SU-DHL-6 (cell line): ENCODE measurements at regions not wholly inside any gene's neighbourhood (a gene's known extent, or its start where the extent isn't known, plus 50 kb on each side); places are given as distances from the start of the nearest gene placed in this dataset.

Source experiments
- H2AFZ ChIP-seq: fragments of 200-600 bp; sonication (generic); 2 replicates; pipeline ENCODE4 v1.6.1; 2014; ENCODE audit warnings: low read depth, mild to moderate bottlenecking, moderate library complexity, mixed read lengths, antibody characterized with exemption, low read length; ENCODE audit not compliant: severe bottlenecking
- H3F3A ChIP-seq: fragments of 200-600 bp; shearing (Covaris generic); 2 replicates; pipeline ENCODE4 v1.6.0; 2016; ENCODE audit warnings: antibody characterized with exemption, mild to moderate bottlenecking; ENCODE audit not compliant: insufficient read depth
- H3K27ac ChIP-seq: fragments of 200-600 bp; sonication (generic); 2 replicates; pipeline ENCODE4 v1.5.1; 2016; ENCODE audit warnings: low read depth, mild to moderate bottlenecking, low read length, moderate library complexity, mixed read lengths
- H3K27me3 ChIP-seq: fragments of 200-600 bp; sonication (generic), shearing (Covaris generic); 2 replicates; pipeline ENCODE4 v1.6.0; 2014; ENCODE audit warnings: mild to moderate bottlenecking, low read length
- H3K36me3 ChIP-seq: fragments of 200-600 bp; sonication (generic); 2 replicates; pipeline ENCODE4 v1.6.1; 2014; ENCODE audit warnings: mild to moderate bottlenecking, low read length, mixed read lengths
- H3K4me2 ChIP-seq: fragments of 300-600, 200-600 bp; shearing (Covaris generic), sonication (generic); 2 replicates; pipeline ENCODE4 v1.6.0; 2014; ENCODE audit warnings: low read length, low read depth, mild to moderate bottlenecking; ENCODE audit not compliant: poor library complexity, severe bottlenecking
- H3K4me3 ChIP-seq: fragments of 200-600 bp; sonication (generic); 2 replicates; pipeline ENCODE4 v1.5.1; 2014; ENCODE audit warnings: antibody characterized with exemption, low read length, mild to moderate bottlenecking, mixed read lengths; ENCODE audit not compliant: insufficient read depth, poor library complexity, severe bottlenecking
- H3K79me2 ChIP-seq: fragments of 200-600 bp; sonication (generic); 2 replicates; pipeline ENCODE4 v1.6.1; 2014; ENCODE audit warnings: mild to moderate bottlenecking, low read length, moderate library complexity; ENCODE audit not compliant: insufficient read depth
- H3K9ac ChIP-seq: fragments of 200-600 bp; sonication (generic); 2 replicates; pipeline ENCODE4 v1.7.0; 2014; ENCODE audit warnings: mild to moderate bottlenecking, low read length
- H3K9me2 ChIP-seq: fragments of 200-600 bp; sonication (generic); replicated peaks from 2 replicates; pipeline ENCODE4 v1.6.1; 2014; ENCODE audit warnings: low read length; ENCODE audit not compliant: insufficient read depth
- H3K9me3 ChIP-seq: fragments of 200-600 bp; sonication (generic); 2 replicates; pipeline ENCODE4 v1.6.1; 2014; ENCODE audit warnings: low read length, mixed read lengths; ENCODE audit not compliant: insufficient read depth
- H4K20me1 ChIP-seq: fragments of 200-600 bp; sonication (generic); 2 replicates; pipeline ENCODE4 v1.6.1; 2014; ENCODE audit warnings: low read depth, mild to moderate bottlenecking, antibody characterized with exemption, low read length, moderate library complexity, mixed read lengths
- EZH2phosphoT487 ChIP-seq: fragments of 200-600 bp; sonication (generic), shearing (Covaris generic); conservative IDR thresholded peaks from 2 replicates; pipeline ENCODE4 v1.6.1; 2018; ENCODE audit warnings: mild to moderate bottlenecking, antibody characterized with exemption, low read length, moderate library complexity, mixed read lengths
- TF ChIP-seq, protein P1 (sequence below): fragments of 200-600 bp; sonication (generic); IDR thresholded peaks from one replicate; pipeline ENCODE4 v1.5.1; 2017; ENCODE audit warnings: antibody characterized with exemption, mild to moderate bottlenecking, low read length, moderate library complexity; ENCODE audit not compliant: insufficient read depth, poor library complexity, severe bottlenecking

DNA sequence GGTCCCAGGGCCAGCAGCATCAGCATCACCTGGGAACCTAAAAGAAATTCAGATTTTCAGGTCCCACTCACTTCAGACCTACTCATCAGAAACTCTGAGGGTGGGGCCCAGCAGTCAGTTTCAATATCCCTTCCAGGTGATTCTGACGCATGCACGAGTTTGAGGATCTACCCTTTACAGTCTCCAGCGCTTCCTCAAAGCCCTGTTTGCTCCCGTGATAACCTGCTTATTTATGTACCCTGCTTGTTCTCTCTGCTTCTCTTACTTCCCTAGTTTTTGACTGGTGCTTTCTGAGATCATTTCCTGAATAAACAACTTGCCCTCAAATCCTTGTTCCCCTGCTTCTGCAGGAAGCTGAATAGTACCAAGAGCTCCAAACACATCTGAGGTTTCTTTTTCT, 245.3 kb downstream of the ZNF621 start:
- Histone ChIP-seq H3K27ac (no peak overlapping the region), H3F3A (no peaks in the 10 kb centered on the region), H3K9me3 (no peaks in the 10 kb centered on the region), H3K4me2 (no peak overlapping the region), H4K20me1 (no peaks in the 10 kb centered on the region), H3K36me3 (no peaks in the 10 kb centered on the region), H3K4me3 (no peak overlapping the region), H2AFZ (no peak overlapping the region), H3K9ac (no peak overlapping the region), H3K9me2 (no peaks in the 10 kb centered on the region), H3K27me3 (no peaks in the 10 kb centered on the region), H3K79me2 (no peaks in the 10 kb centered on the region)
- TF ChIP-seq, protein P1, sequence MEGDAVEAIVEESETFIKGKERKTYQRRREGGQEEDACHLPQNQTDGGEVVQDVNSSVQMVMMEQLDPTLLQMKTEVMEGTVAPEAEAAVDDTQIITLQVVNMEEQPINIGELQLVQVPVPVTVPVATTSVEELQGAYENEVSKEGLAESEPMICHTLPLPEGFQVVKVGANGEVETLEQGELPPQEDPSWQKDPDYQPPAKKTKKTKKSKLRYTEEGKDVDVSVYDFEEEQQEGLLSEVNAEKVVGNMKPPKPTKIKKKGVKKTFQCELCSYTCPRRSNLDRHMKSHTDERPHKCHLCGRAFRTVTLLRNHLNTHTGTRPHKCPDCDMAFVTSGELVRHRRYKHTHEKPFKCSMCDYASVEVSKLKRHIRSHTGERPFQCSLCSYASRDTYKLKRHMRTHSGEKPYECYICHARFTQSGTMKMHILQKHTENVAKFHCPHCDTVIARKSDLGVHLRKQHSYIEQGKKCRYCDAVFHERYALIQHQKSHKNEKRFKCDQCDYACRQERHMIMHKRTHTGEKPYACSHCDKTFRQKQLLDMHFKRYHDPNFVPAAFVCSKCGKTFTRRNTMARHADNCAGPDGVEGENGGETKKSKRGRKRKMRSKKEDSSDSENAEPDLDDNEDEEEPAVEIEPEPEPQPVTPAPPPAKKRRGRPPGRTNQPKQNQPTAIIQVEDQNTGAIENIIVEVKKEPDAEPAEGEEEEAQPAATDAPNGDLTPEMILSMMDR, result no peak
- TF ChIP-seq EZH2phosphoT487, result no peak

DNA sequence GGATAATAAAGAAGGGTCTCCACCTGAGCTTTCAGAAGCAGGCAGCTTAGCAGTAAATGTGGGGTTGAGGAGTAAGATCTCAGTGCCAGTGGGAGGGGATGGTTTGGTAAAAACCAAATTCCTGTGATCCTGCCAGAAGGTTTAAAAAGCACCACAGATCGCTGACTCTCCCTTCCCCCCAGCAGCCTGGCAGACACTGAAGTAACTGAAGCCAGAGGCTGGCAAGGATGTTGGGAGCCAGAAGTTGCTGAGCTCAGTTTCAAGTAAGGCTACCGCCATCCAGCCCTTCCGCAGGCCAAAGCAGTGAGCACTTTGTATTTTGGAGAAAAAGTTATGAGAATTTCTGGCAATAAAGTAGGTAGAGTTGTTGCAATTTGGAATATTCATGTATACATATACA, 246.4 kb downstream of the ZNF621 start:
- H3K27me3 ChIP-seq, result no peaks in the 10 kb centered on the region
- no peaks in the 10 kb centered on the region for H3K9me3 ChIP-seq
- no peak overlapping the region for H2AFZ ChIP-seq
- no peaks in the 10 kb centered on the region for H3K9me2 ChIP-seq
- H3K4me2 ChIP-seq, result no peak overlapping the region
- TF ChIP-seq EZH2phosphoT487, result no peak
- TF ChIP-seq, protein P1, result no peak
- H3K79me2 ChIP-seq, result no peaks in the 10 kb centered on the region
- no peak overlapping the region for H3K27ac ChIP-seq
- no peaks in the 10 kb centered on the region for H3F3A ChIP-seq
- no peaks in the 10 kb centered on the region for H4K20me1 ChIP-seq
- H3K4me3 ChIP-seq, result no peak overlapping the region
- H3K9ac ChIP-seq, result no peak overlapping the region
- H3K36me3 ChIP-seq, result no peaks in the 10 kb centered on the region

GRCh38 chr3:40779039-40779438, 254.3 kb downstream of the ZNF621 start:
- TF ChIP-seq, protein P1, result no peak
- TF ChIP-seq EZH2phosphoT487, result no peak
- Histone ChIP-seq H3K79me2 (no peaks in the 10 kb centered on the region), H3K27ac (no peak overlapping the region), H3K4me2 (no peak overlapping the region), H4K20me1 (no peaks in the 10 kb centered on the region), H3K27me3 (0 out of 2 replicates have a peak, but pooled peaks cover 3% of the 10 kb centered on the region), H3K9me3 (no peaks in the 10 kb centered on the region), H3K4me3 (no peak overlapping the region), H3K9me2 (no peaks in the 10 kb centered on the region), H3F3A (no peaks in the 10 kb centered on the region), H3K9ac (no peak overlapping the region), H3K36me3 (no peaks in the 10 kb centered on the region), H2AFZ (no peak overlapping the region)
